Heart left ventricle (tissue), 13 donors: ENCODE measurements at regions not wholly inside any gene's neighbourhood (a gene's known extent, or its start where the extent isn't known, plus 50 kb on each side); places are given as distances from the start of the nearest gene placed in this dataset.

Experiments
- CTCF ChIP-seq, 12 donors: fragments of 200-600 bp; sonication (generic) in 4 of 12; IDR thresholded peaks; one replicate each; pipeline versions ENCODE4 v1.5.0 to v1.8.0; 2018 to 2022; ENCODE audit warnings: antibody characterized with exemption in 12 of 12, mild to moderate bottlenecking in 5 of 12
- POLR2A ChIP-seq, 2 donors: fragments of 450-650 bp; IDR thresholded peaks; one replicate each; pipeline ENCODE4 v1.6.1; 2017; ENCODE audit warnings: antibody characterized with exemption in 2 of 2, mild to moderate bottlenecking in 2 of 2, moderate library complexity in 2 of 2
- donor health status: ischemic (EF 13 %, LVEDD 7.1; RV severe dilation, severe dysfunction).
- donor health status: DM: no; HTN: yes; CAD: no.
- donor health status: DM: no; HTN: no; CAD: no.
- donor health status: ischemic (EF 25% LVEDD 6.9; RV normal size, moderate dysfunction).
- donor health status: ischemic (EF 25% LVEDD 5.7; RV mildly dilated, moderate dysfunction).
- donor health status: ischemic (EF 35%, LVEDD 5.7; RV mildly dilated, moderate dysfunction).
- donor health status: nonischemic (EF 11% LVEDD 7.7; RV severe dilation, severe dysfunction).
- donor health status: DM: yes; HTN: yes; CAD: no.
- donor health status: PGD.
- donor health status: ischemic (EF 29% LVEDD 5.4; RV normal size, mild dysfunction).
- donor health status: nonischemic (EF 23%, LVEDD 6.1; RV moderate dilation, normal function).

GRCh38 chr9:110115341-110115820 lies 92.6 kb downstream of the C9orf152 start:
- no peak for TF ChIP-seq POLR2A (IDR thresholded peaks at IDR 0.05)
- no peak for TF ChIP-seq CTCF (IDR thresholded peaks at IDR 0.05)
